DND-41 (cell line): ENCODE measurements at regions not wholly inside any gene's neighbourhood (a gene's known extent, or its start where the extent isn't known, plus 50 kb on each side); places are given as distances from the start of the nearest gene placed in this dataset.

ENCODE experiments used
- CTCF ChIP-seq: IDR thresholded peaks from 2 replicates; pipeline ENCODE4 v1.5.1; 2012; ENCODE audit warnings: borderline replicate concordance, low read length, moderate library complexity, mild to moderate bottlenecking; ENCODE audit not compliant: poor library complexity, severe bottlenecking; ENCODE audit errors: extremely low read depth
- EZH2 ChIP-seq: IDR thresholded peaks from 3 replicates; pipeline ENCODE4 v1.6.1; 2012; ENCODE audit warnings: borderline replicate concordance, low read depth, mild to moderate bottlenecking, moderate library complexity, low read length, inconsistent platforms; ENCODE audit not compliant: severe bottlenecking

DNA sequence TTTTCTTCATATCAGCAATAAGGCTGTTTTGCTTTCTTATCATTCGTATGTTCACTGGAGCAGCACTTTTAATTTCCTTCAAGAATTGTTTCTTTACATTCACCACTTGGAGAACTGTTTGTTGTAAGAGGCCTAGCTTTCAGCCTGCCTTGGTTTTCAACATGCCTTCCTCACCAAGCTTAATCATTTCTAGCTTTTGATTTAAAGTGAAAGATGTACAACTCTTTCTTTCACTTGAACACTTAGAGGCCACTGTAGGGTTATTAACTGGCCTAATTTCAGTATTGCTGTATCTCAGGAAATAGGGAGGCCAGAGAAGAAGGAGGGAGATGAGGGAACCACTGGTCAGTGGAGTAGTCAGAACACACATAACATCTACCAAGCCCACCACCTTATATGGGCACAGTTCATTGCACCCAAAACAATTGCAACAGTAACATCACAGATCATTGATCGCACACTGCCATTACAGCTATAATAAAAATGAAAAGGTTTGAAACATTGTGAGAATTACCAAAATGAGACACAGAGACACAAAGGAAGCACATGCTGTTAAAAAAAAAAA, 181.4 kb upstream of the TUBA3C start:
- TF ChIP-seq EZH2 (no peak), CTCF (no peak)
